Upper lobe of left lung (tissue), 4 donors: ENCODE measurements at regions not wholly inside any gene's neighbourhood (a gene's known extent, or its start where the extent isn't known, plus 50 kb on each side); places are given as distances from the start of the nearest gene placed in this dataset.

Experiments used
- EP300 ChIP-seq, 4 donors: sonication (generic); formaldehyde crosslinking; IDR thresholded peaks; one replicate each; pipeline ENCODE4 v1.5.1; 2017; ENCODE audit warnings: antibody characterized with exemption in 4 of 4, control low read depth in 2 of 4
- POLR2A ChIP-seq, 4 donors: fragments of 450-650 bp; IDR thresholded peaks; one replicate each; pipeline ENCODE4 v1.5.1; 2016 to 2017; ENCODE audit warnings: antibody characterized with exemption in 4 of 4, mild to moderate bottlenecking in 2 of 4
- POLR2AphosphoS5 ChIP-seq, 2 donors: sonication (generic); formaldehyde crosslinking; IDR thresholded peaks; one replicate each; pipeline ENCODE4 v1.5.1; 2017; ENCODE audit warnings: antibody characterized with exemption in 2 of 2
- TF ChIP-seq, protein P1 (sequence below), 6 experiments: fragments of 450-650 bp in 4 of 6; fragments of 200-600 bp in 2 of 6; sonication (generic) in 2 of 6; IDR thresholded peaks; one replicate each; pipeline ENCODE4 v1.5.1; 2016 to 2019; ENCODE audit warnings: antibody characterized with exemption in 6 of 6

DNA sequence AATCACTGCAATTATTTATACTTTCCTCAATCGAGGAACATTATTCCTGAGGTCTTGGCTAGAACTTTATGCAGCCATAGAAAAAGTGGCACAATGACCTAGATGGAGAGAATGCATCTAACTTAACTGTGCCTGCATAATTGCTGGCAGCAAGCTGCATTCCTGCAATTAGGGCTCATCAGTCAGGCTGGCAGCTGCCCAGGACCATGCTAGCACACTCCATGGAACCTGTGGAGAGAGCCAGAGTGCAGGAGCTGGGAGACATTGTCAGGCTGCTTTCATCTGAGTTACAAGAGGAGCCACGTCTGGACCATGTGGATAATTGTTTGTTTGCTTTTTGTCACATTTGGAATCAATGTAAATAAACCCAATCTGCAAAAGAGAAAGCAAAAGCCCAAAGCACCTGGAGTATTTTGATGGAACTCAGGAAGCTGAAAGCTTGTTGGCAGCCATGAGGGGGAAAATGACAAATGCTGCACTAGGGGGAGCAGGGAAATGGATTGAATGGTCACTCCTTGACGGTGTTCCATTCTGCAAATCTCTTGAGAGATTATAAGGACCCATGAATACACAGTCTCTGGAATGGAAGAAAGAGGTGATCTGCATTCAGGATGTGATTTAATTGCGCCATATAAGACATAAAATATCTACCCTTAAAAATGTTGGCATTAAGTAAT, 839.9 kb downstream of the MAT2B start:
- TF ChIP-seq POLR2A (IDR thresholded peaks at IDR 0.05) (no peak), POLR2AphosphoS5 (IDR thresholded peaks at IDR 0.05) (no peak), EP300 (IDR thresholded peaks at IDR 0.05) (no peak)
- TF ChIP-seq, protein P1, sequence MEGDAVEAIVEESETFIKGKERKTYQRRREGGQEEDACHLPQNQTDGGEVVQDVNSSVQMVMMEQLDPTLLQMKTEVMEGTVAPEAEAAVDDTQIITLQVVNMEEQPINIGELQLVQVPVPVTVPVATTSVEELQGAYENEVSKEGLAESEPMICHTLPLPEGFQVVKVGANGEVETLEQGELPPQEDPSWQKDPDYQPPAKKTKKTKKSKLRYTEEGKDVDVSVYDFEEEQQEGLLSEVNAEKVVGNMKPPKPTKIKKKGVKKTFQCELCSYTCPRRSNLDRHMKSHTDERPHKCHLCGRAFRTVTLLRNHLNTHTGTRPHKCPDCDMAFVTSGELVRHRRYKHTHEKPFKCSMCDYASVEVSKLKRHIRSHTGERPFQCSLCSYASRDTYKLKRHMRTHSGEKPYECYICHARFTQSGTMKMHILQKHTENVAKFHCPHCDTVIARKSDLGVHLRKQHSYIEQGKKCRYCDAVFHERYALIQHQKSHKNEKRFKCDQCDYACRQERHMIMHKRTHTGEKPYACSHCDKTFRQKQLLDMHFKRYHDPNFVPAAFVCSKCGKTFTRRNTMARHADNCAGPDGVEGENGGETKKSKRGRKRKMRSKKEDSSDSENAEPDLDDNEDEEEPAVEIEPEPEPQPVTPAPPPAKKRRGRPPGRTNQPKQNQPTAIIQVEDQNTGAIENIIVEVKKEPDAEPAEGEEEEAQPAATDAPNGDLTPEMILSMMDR (IDR thresholded peaks at IDR 0.05): no peak
